ENCODE measurements at regions not wholly inside any gene's neighbourhood (a gene's known extent, or its start where the extent isn't known, plus 50 kb on each side); places are given as distances from the start of the nearest gene placed in this dataset.

DNA sequence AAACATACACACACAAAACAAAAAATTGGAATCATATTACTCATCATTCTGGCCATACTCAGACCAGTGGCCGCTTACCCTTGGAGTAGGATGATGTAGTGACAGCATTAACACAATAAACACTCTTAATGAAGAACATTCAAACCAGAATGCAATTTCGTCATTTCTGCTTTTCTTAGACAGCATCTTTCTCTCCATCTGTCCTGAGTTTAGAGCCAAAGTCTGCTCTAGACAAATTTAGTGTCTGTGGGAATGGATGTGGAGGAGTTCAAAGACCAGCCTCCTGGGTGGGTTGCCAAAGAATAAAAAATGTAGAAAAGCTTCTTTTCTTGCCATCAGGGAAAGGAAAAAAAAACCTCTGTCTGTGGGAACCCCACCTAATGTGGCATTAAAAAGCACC lies 212.4 kb upstream of the POU1F1 start:
- TF ChIP-seq CEBPB (IDR thresholded peaks at IDR 0.05; ENCODE audit: low read depth, low read length) (no peak), FOS (IDR thresholded peaks at IDR 0.05; ENCODE audit: low read depth, low read length) (no peak), MAZ (IDR thresholded peaks at IDR 0.05; ENCODE audit: borderline replicate concordance, low read depth, low read length) (no peak), RCOR1 (IDR thresholded peaks at IDR 0.05; ENCODE audit: insufficient replicate concordance, low read length) (no peak), NFE2L2 (IDR thresholded peaks at IDR 0.05; ENCODE audit: low read depth, low read length) (no peak), RAD21 (IDR thresholded peaks at IDR 0.05; ENCODE audit: low read length) (no peak), CHD1 (IDR thresholded peaks at IDR 0.05; ENCODE audit: low read depth, low read length) (no peak), CTCF (conservative IDR thresholded peaks at IDR 0.05; ENCODE audit: low read depth, low read length) (no peak), RFX5 (IDR thresholded peaks at IDR 0.05; ENCODE audit: low read depth, low read length) (no peak), SMC3 (IDR thresholded peaks at IDR 0.05; ENCODE audit: low read depth, low read length) (no peak), MAFK (IDR thresholded peaks at IDR 0.05; ENCODE audit: low read depth, low read length) (no peak), POLR2A (IDR thresholded peaks at IDR 0.05; ENCODE audit: low read depth, low read length) (no peak), BHLHE40 (IDR thresholded peaks at IDR 0.05; ENCODE audit: low read depth, low read length) (no peak), MXI1 (IDR thresholded peaks at IDR 0.05; ENCODE audit: borderline replicate concordance, low read depth, low read length) (no peak)
- TF ChIP-seq, protein P1, sequence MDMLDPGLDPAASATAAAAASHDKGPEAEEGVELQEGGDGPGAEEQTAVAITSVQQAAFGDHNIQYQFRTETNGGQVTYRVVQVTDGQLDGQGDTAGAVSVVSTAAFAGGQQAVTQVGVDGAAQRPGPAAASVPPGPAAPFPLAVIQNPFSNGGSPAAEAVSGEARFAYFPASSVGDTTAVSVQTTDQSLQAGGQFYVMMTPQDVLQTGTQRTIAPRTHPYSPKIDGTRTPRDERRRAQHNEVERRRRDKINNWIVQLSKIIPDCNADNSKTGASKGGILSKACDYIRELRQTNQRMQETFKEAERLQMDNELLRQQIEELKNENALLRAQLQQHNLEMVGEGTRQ (IDR thresholded peaks at IDR 0.05; ENCODE audit: low read depth, low read length) = no peak
- no peak overlapping the region for H4K5ac ChIP-seq (ENCODE audit: low read depth, low read length)
- H3K36me3 ChIP-seq (ENCODE audit: control insufficient read depth, insufficient read depth, low read length) = no peaks in the 10 kb centered on the region
- no peak overlapping the region for H4K8ac ChIP-seq (ENCODE audit: low read depth in 2 of 2, low read length in 2 of 2)
- H2BK5ac ChIP-seq (ENCODE audit: low read depth, low read length, poor library complexity, severe bottlenecking) = no peak overlapping the region
- no peak overlapping the region for H2BK15ac ChIP-seq (ENCODE audit: low read depth, low read length)
- H3K4me3 ChIP-seq (ENCODE audit: insufficient read depth, low read depth, low read length) = no peak overlapping the region
- H2BK20ac ChIP-seq (ENCODE audit: low read depth, low read length) = no peak overlapping the region
- WGBS, 2 experiments (ENCODE audit: extremely low coverage in 2 of 2, insufficient read length in 1 of 2) = no CpG with 5 or more reads among the region's 2 CpGs
- dilution Hi-C loops (cut with HindIII; ENCODE audit: low sequenced_read_pairs, unreplicated experiment) = no loop called here
- no peak overlapping the region for H2AK9ac ChIP-seq (replicated peaks; ENCODE audit: low read depth, low read length, poor library complexity)
- POLR2A ChIA-PET (ENCODE audit: unreplicated experiment) = no interaction called here
- ATAC-seq (ENCODE audit: low read depth) (no peak), DNase-seq (no peak)
- H3K79me1 ChIP-seq (ENCODE audit: low read depth in 1 of 2, low read length in 2 of 2) = no peaks in the 10 kb centered on the region
- no peak overlapping the region for H3K23ac ChIP-seq (ENCODE audit: low read depth, low read length)
- H3K18ac ChIP-seq (ENCODE audit: low read depth, low read length) = no peak overlapping the region
- no peaks in the 10 kb centered on the region for H3K4me1 ChIP-seq (ENCODE audit: control insufficient read depth, insufficient read depth, low read length)
- no peaks in the 10 kb centered on the region for H3K27me3 ChIP-seq (ENCODE audit: control insufficient read depth, insufficient read depth, low read length)
- intact Hi-C loops (cut with micrococcal nuclease) = no loop called here
- H3K4ac ChIP-seq (ENCODE audit: low read depth, low read length) = no peak overlapping the region
- H2AFZ ChIP-seq (replicated peaks; ENCODE audit: low read length, poor library complexity) = no peak overlapping the region
- H3K9ac ChIP-seq (ENCODE audit: low read depth, low read length) = no peak overlapping the region
- no peaks in the 10 kb centered on the region for H3K9me1 ChIP-seq (ENCODE audit: insufficient read depth, low read length)
- no peak overlapping the region for H3K4me2 ChIP-seq (ENCODE audit: low read depth, low read length)
- no peak overlapping the region for H3K27ac ChIP-seq (ENCODE audit: insufficient read depth, low read length)
- no peak overlapping the region for H4K91ac ChIP-seq (ENCODE audit: insufficient read depth, low read depth, low read length)
- CTCF ChIA-PET = no interaction called here
- no peak overlapping the region for H3K56ac ChIP-seq (ENCODE audit: extremely low read depth, insufficient read depth, low read length)
- no peak overlapping the region for H2AK5ac ChIP-seq (ENCODE audit: low read depth, low read length)
- no peak overlapping the region for H2BK120ac ChIP-seq (ENCODE audit: low read depth, low read length)
- H3K9me3 ChIP-seq (ENCODE audit: control insufficient read depth, insufficient read depth, low read length) = no peaks in the 10 kb centered on the region
- in situ Hi-C loops (cut with MboI; ENCODE audit: low sequenced_read_pairs) = no loop called here
- H4K20me1 ChIP-seq (ENCODE audit: insufficient read depth, low read length) = no peaks in the 10 kb centered on the region
- no peak overlapping the region for H3K14ac ChIP-seq (replicated peaks; ENCODE audit: low read depth, low read length)
- no TSS peak for BruUV-seq (replicated peaks)

Data from IMR-90 (cell line).